Erythroblast (primary cell): ENCODE measurements at regions not wholly inside any gene's neighbourhood (a gene's known extent, or its start where the extent isn't known, plus 50 kb on each side); places are given as distances from the start of the nearest gene placed in this dataset.

Experiments
- GATA1 ChIP-seq: IDR thresholded peaks from 2 replicates; pipeline ENCODE4 v1.6.1; 2011; ENCODE audit warnings: low read depth, mild to moderate bottlenecking, control low read depth, low read length, moderate library complexity
- POLR2A ChIP-seq: IDR thresholded peaks from 2 replicates; pipeline ENCODE4 v1.6.1; 2011; ENCODE audit warnings: mild to moderate bottlenecking, low read length

- TF ChIP-seq POLR2A (no peak), GATA1 (no peak)
Measured at GRCh38 chr12:19978193-19978592, 390.1 kb upstream of the PDE3A start.
